IPS-20b (cell line): ENCODE measurements at regions not wholly inside any gene's neighbourhood (a gene's known extent, or its start where the extent isn't known, plus 50 kb on each side); places are given as distances from the start of the nearest gene placed in this dataset.
"Not testable (repeated sequence)": the region's sequence is repeated elsewhere in the genome, so short reads cannot be mapped to it uniquely, and the experiment has no call there.

Experiments used
- H3K27ac ChIP-seq: one replicate; pipeline ENCODE4 v1.5.1; 2013; ENCODE audit warnings: low read length
- H3K27me3 ChIP-seq: 2 replicates; pipeline ENCODE4 v1.6.1; 2013; ENCODE audit warnings: mild to moderate bottlenecking, low read length, inconsistent platforms; ENCODE audit not compliant: insufficient read depth
- H3K36me3 ChIP-seq: 2 replicates; pipeline ENCODE4 v1.6.1; 2013; ENCODE audit warnings: low read depth, mild to moderate bottlenecking, inconsistent platforms, low read length, moderate library complexity; ENCODE audit not compliant: insufficient read depth
- H3K4me1 ChIP-seq: 2 replicates; pipeline ENCODE4 v1.6.1; 2013; ENCODE audit warnings: mild to moderate bottlenecking, control low read depth, inconsistent platforms, low read length, moderate library complexity; ENCODE audit not compliant: insufficient read depth
- H3K4me3 ChIP-seq: 2 replicates; pipeline ENCODE4 v1.5.1; 2013; ENCODE audit warnings: mild to moderate bottlenecking, low read length, inconsistent platforms
- H3K9ac ChIP-seq: 2 replicates; pipeline ENCODE4 v1.6.1; 2013; ENCODE audit warnings: low read depth, mild to moderate bottlenecking, inconsistent platforms, low read length, moderate library complexity
- H3K9me3 ChIP-seq: 2 replicates; pipeline ENCODE4 v1.6.1; 2013; ENCODE audit warnings: mild to moderate bottlenecking, low read depth, low read length, inconsistent platforms; ENCODE audit not compliant: insufficient read depth

DNA sequence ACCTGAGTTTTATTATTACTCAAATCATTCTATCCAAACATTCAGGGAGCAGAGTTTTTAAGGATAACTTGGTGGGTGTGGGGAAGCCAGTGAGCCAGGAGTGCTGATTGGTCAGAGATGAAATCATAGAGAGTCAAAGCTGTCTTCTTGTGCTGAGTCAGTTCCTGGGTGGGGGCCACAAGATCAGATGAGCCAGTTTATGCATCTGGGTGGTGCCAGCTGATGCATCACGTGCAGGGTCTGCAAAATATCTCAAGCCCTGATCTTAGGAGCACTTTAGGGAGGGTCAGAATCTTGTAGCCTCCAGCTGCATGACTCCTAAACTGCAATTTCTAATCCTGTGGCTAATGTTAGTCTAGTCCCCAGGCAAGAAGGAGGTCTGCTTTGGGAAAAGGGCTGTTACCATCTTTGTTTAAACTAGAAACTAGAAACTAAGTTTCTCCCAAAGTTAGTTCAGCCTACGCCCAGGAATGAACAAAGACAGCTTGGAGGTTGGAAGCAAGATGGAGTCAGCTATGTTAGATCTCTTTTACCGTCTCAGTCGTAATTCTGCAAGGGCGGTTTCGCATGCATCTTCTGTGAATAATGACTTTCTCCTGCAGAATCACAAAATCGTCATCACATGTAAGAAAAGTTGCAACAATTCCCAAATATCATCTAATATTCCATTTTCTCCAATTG lies 97.5 kb downstream of the ZNF664 start:
- H3K27ac ChIP-seq, H3K9ac ChIP-seq, H3K36me3 ChIP-seq, H3K27me3 ChIP-seq, H3K4me3 ChIP-seq: not testable (repeated sequence)
- Histone ChIP-seq H3K9me3 (peaks cover 13% of the 10 kb centered on the region; the same call in 1 of the 2 replicates), H3K4me1 (peaks cover 14% of the 10 kb centered on the region; the same call in 1 of the 2 replicates)

DNA sequence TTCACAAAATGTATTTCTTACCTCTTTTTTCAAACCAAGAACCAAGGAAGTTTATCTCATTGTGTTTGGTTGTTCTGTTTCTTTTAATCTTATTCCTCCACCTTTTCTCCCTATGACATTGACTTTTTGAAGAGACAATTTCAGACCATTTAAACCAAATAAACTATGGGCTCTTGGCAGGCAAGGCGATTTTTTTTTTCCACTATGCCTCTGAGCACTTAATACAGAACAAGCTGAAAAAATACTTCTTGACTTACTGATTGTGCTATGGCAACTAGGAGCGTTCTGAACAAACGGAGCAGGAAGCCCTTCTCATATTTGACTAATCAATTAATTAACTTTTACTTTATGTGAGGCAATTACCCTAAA lies 98.0 kb downstream of the ZNF664 start:
- H3K27me3 ChIP-seq: no peaks in the 10 kb centered on the region
- no peaks in the 10 kb centered on the region for H3K36me3 ChIP-seq
- H3K4me3 ChIP-seq: no peak overlapping the region
- peaks cover 11% of the 10 kb centered on the region; the same call in 1 of the 2 replicates for H3K9me3 ChIP-seq
- H3K4me1 ChIP-seq: peaks cover 14% of the 10 kb centered on the region; the same call in 1 of the 2 replicates
- H3K27ac ChIP-seq: no peak overlapping the region
- H3K9ac ChIP-seq: no peak overlapping the region

DNA sequence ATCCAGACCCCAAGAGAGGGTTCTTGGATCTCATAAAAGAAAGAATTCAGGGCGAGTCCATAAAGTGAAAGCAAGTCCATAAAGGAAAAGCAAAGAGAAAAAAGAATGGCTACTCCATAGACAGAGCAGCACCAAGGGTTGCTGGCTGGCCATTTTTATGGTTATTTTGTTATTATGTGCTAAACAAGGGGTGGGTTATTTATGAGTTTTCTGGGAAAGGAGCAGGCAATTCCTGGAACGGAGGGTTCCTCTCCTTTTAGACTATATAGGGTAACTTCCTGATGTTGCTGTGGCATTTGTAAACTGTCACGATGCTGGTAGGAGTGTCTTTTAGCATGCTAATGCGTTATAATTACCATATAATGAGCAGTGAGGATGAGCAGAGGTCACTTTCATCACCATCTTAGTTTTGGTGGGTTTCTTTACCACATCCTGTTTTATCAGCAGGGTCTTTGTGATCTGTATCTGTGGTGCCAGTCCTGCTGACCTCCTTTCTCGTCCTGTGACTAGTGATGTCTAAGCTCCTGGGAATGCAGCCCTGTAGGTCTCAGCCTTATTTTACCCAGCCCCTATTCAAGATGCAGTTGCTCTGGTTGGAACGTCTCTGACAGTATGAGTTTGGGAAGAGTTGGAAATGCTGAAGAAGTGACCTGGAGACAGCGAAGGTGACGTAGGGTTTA lies 100.5 kb downstream of the ZNF664 start:
- Histone ChIP-seq H3K9me3 (no peaks in the 10 kb centered on the region), H3K27ac (no peak overlapping the region), H3K4me3 (no peak overlapping the region), H3K9ac (no peak overlapping the region), H3K27me3 (no peaks in the 10 kb centered on the region), H3K4me1 (peaks cover 14% of the 10 kb centered on the region; the same call in 1 of the 2 replicates), H3K36me3 (no peaks in the 10 kb centered on the region)

DNA sequence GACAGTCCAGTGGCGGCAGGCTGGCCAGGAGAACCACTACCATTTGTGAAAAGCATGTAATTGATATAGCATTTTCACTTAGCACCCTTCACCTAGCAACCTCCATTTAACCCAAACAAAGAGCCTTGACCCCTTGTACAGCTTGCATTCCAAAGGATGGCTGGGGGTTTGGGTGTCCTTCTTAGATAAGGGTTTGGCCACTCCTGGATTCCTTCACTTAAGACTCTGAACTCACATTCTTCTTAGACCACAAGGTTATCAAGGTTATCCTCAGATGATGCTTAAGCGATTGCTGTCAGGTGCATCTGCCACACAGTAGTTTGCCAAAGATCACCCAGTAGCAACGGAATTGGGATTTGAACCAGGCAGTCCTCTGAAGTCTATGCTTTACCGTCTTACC lies 102.8 kb downstream of the ZNF664 start:
- Histone ChIP-seq H3K36me3 (no peaks in the 10 kb centered on the region), H3K4me1 (peaks cover 14% of the 10 kb centered on the region; the same call in 1 of the 2 replicates), H3K9me3 (no peaks in the 10 kb centered on the region), H3K4me3 (no peak overlapping the region), H3K27me3 (no peaks in the 10 kb centered on the region), H3K27ac (no peak overlapping the region), H3K9ac (no peak overlapping the region)

DNA sequence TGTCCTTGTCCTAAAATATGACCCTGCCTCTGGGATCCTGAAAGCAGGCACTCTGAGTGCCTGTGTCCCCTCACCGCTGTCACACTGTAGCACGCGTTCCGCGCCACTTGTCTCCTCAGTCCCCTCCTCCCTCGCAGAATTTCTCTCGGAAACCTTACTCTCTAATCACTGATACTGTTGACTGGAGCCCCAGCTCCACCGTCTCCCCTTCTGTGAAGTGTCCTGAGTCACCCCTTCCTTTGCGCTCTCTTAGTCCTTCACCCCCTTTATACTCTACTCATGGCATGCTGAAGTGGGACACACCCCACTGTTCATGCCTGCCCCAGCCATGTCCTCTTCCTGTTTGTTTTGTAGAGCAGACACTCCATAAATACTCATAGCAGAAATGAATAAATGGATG lies 104.7 kb downstream of the ZNF664 start:
- Histone ChIP-seq H3K9ac (no peak overlapping the region), H3K27me3 (no peaks in the 10 kb centered on the region), H3K4me3 (no peak overlapping the region), H3K4me1 (peaks cover 9% of the 10 kb centered on the region; the same call in 1 of the 2 replicates), H3K36me3 (no peaks in the 10 kb centered on the region), H3K27ac (no peak overlapping the region), H3K9me3 (no peaks in the 10 kb centered on the region)

DNA sequence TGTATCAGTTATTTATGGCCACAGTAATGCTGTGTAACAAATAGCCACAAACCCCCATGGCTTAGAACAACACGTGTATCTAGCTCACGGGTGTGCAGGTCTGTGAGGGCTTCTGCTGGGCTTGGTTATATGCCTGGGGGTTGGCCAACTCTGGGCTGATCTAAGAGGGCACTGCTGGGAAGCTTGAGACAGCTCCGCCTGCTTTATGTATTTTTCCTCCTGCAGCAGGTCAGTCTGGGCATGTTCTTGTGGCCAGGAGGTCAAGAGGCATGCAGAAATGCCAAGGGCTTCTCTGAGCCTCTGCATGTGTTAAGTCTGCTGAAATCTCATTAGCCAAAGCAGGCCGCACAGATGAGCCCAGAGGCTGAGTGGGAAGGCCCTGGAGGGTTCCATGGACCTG lies 105.8 kb downstream of the ZNF664 start:
- Histone ChIP-seq H3K4me1 (0 out of 2 replicates have a peak, but pooled peaks cover 2% of the 10 kb centered on the region), H3K27me3 (no peaks in the 10 kb centered on the region), H3K9ac (no peak overlapping the region), H3K27ac (no peak overlapping the region), H3K9me3 (no peaks in the 10 kb centered on the region), H3K4me3 (no peak overlapping the region), H3K36me3 (no peaks in the 10 kb centered on the region)

DNA sequence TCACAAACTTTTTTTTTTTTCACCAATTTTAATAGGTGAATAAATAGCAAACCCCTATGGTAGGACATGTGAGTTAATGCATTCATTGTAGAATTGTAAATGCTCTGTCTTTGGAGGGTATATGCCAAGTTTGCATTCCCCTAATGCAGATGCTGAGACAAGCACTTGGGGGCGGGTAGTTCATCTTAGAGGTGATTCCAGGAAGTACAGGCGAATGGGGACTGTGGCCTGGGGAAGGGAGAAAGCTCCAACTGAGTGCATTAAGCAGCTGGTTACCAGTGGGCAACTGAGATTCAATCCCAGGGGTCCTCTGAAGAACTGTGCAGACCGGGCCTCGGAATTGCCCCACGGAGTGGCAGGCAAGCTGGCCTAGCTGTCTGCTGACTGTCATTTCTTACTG lies 107.6 kb downstream of the ZNF664 start:
- Histone ChIP-seq H3K27me3 (no peaks in the 10 kb centered on the region), H3K27ac (no peak overlapping the region), H3K9ac (no peak overlapping the region), H3K36me3 (no peaks in the 10 kb centered on the region), H3K9me3 (no peaks in the 10 kb centered on the region), H3K4me1 (no peaks in the 10 kb centered on the region), H3K4me3 (no peak overlapping the region)

DNA sequence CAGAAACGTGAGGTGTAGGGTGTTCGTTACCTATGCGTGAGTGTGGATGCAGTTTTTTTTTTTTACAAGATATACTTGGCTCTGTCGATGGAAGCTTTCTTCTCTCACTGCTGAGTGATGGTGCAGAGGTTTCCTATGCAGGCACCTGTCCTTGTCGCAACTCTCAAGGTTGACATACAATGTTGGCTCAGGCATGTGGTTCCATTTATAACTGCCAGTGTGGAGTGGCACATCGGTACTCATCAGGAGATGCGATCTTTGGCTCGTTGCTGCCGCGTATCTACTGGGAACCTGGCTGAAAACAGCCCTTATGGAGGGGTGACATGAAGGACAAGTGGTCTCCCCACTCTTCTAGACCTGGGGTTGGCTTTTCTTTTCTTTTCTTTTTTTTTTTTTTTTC lies 109.0 kb downstream of the ZNF664 start:
- Histone ChIP-seq H3K27ac (no peak overlapping the region), H3K4me3 (no peak overlapping the region), H3K9ac (no peak overlapping the region), H3K9me3 (no peaks in the 10 kb centered on the region), H3K4me1 (no peaks in the 10 kb centered on the region), H3K27me3 (no peaks in the 10 kb centered on the region), H3K36me3 (no peaks in the 10 kb centered on the region)

DNA sequence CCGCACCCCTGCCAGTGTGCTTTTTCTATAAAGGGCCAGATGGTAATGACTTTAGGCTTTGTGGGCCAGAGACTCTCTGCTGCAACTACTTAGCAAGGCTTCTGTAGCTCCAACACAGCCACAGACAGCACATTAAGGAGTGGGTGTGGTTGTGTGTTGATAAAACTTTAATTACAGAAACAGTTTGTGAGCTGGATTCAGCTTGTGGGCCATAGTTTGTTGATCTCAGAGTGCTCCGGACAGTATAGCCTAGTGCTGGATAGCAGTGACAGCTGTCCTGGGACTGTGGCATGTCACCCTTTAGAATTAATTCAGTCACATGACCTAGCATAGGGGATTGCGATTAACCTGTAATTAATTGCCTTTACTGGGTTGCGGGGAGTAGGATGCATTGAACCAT lies 109.7 kb downstream of the ZNF664 start:
- Histone ChIP-seq H3K27ac (no peak overlapping the region), H3K27me3 (no peaks in the 10 kb centered on the region), H3K9me3 (no peaks in the 10 kb centered on the region), H3K4me1 (peaks cover 2% of the 10 kb centered on the region; the same call in 1 of the 2 replicates), H3K9ac (no peak overlapping the region), H3K36me3 (no peaks in the 10 kb centered on the region), H3K4me3 (no peak overlapping the region)

DNA sequence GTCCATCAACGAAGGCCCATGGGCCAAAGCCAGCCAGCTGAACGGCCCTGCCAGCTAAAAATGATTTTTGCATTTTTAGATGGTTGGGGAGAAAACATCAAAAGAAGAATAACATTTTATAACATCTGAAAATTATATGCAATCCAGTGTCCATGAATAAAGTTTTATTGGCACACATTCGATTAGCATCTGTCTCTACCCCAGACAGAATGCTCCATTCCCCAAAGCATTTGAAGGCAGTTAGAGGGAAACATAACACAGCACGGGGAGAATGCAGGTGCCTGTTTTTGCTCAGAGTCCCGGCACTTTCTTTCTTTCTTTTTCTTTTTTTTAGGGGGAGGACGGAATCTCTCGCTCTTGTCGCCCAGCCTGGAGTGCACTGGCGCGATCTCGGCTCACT lies 110.7 kb downstream of the ZNF664 start:
- Histone ChIP-seq H3K36me3 (no peaks in the 10 kb centered on the region), H3K27ac (no peak overlapping the region), H3K27me3 (no peaks in the 10 kb centered on the region), H3K9me3 (no peaks in the 10 kb centered on the region), H3K9ac (no peak overlapping the region), H3K4me3 (no peak overlapping the region), H3K4me1 (peaks cover 5% of the 10 kb centered on the region; the same call in 1 of the 2 replicates)

DNA sequence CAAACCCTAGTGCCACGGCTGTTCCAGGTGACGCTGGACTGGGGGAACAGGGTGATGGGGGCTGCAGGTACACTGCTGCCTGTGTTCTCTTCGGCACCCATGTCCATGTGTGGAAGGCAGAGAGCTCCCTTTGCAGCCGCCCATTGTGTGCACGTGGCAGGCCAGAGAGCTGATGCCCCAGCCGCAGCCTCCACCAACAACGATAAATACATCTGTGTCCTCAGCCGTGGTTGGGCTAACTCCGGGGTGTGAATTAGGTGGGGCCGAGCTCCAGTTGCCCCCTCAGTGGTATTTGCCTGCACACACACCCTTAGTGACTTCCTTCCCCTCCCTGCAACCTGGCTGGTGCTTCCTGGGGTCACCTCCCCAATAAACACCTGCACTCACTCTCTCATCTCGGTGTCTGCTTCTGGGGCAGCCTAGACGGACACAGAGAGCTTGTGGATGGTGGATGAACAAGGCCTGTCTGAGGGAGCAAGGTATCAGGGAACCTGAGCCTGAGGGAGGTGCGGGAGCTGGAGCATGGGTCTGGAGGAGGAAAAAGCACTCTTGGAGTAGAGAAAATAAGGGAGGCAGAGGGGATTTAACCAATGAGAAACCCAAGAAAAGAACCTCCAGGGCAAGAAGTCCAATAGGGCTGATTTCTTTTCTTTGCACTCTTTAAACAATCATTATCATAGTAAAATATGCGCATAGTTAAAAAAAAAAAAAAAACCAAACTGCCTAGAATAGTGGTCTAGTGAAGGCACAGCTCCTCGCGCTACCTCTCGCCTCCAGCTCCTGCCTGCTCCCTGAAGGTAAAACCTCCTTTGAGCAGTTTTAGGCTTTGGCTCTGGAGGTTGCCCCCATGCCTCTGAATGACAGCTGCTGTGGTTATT lies 112.6 kb downstream of the ZNF664 start:
- H3K4me3 ChIP-seq: no peak overlapping the region
- no peaks in the 10 kb centered on the region for H3K36me3 ChIP-seq
- no peaks in the 10 kb centered on the region for H3K27me3 ChIP-seq
- no peak overlapping the region for H3K9ac ChIP-seq
- no peaks in the 10 kb centered on the region for H3K9me3 ChIP-seq
- peaks cover 5% of the 10 kb centered on the region; the same call in 1 of the 2 replicates for H3K4me1 ChIP-seq
- H3K27ac ChIP-seq: no peak overlapping the region
